GDM1 (cell line): ENCODE measurements at regions not wholly inside any gene's neighbourhood (a gene's known extent, or its start where the extent isn't known, plus 50 kb on each side); places are given as distances from the start of the nearest gene placed in this dataset.

Experiments used
- DNase-seq: peaks from one replicate; lab custom pipeline; 2025; lab: John Stamatoyannopoulos, UW

GRCh38 chr12:84601483-84601882 is 311.1 kb downstream of the SLC6A15 start:
- DNase-seq: no peak

GRCh38 chr12:84599539-84599938 is 313.1 kb downstream of the SLC6A15 start:
- no peak for DNase-seq

GRCh38 chr12:84596266-84596665 is 316.3 kb downstream of the SLC6A15 start:
- DNase-seq: no peak

- DNase-seq: no peak
Observed at GRCh38 chr12:84594157-84594556, 318.4 kb downstream of the SLC6A15 start.

- DNase-seq: no peak
Observed at GRCh38 chr12:84585776-84586395, 326.7 kb downstream of the SLC6A15 start.

- DNase-seq: no peak
Observed at GRCh38 chr12:84572196-84572595, 340.4 kb downstream of the SLC6A15 start.

- DNase-seq: no peak
Observed at GRCh38 chr12:84562331-84562730, 350.3 kb downstream of the SLC6A15 start.

GRCh38 chr12:84561351-84561750 is 351.2 kb downstream of the SLC6A15 start:
- DNase-seq: no peak

GRCh38 chr12:84554199-84554723 is 358.3 kb downstream of the SLC6A15 start:
- no peak for DNase-seq

- no peak for DNase-seq
Observed at GRCh38 chr12:84553331-84554117, 359.1 kb downstream of the SLC6A15 start.

GRCh38 chr12:84551373-84551772 is 361.2 kb downstream of the SLC6A15 start:
- DNase-seq: no peak

GRCh38 chr12:84550518-84550917 is 362.1 kb downstream of the SLC6A15 start:
- no peak for DNase-seq

GRCh38 chr12:84542289-84542688 is 370.3 kb downstream of the SLC6A15 start:
- DNase-seq: no peak

GRCh38 chr12:84537666-84538065 is 374.9 kb downstream of the SLC6A15 start:
- no peak for DNase-seq

GRCh38 chr12:84512751-84513150 is 399.8 kb downstream of the SLC6A15 start:
- no peak for DNase-seq

- DNase-seq: no peak
Observed at GRCh38 chr12:84508851-84509260, 403.7 kb downstream of the SLC6A15 start.

- no peak for DNase-seq
Observed at GRCh38 chr12:84507956-84508850, 404.4 kb downstream of the SLC6A15 start.

GRCh38 chr12:84506282-84506681 is 406.3 kb downstream of the SLC6A15 start:
- DNase-seq: no peak

- no peak for DNase-seq
Observed at GRCh38 chr12:84502907-84503787, 409.5 kb downstream of the SLC6A15 start.

GRCh38 chr12:84502180-84502860 is 410.3 kb downstream of the SLC6A15 start:
- no peak for DNase-seq

GRCh38 chr12:84497819-84498218 is 414.8 kb downstream of the SLC6A15 start:
- no peak for DNase-seq
